ENCODE measurements at regions not wholly inside any gene's neighbourhood (a gene's known extent, or its start where the extent isn't known, plus 50 kb on each side); places are given as distances from the start of the nearest gene placed in this dataset.

DNA sequence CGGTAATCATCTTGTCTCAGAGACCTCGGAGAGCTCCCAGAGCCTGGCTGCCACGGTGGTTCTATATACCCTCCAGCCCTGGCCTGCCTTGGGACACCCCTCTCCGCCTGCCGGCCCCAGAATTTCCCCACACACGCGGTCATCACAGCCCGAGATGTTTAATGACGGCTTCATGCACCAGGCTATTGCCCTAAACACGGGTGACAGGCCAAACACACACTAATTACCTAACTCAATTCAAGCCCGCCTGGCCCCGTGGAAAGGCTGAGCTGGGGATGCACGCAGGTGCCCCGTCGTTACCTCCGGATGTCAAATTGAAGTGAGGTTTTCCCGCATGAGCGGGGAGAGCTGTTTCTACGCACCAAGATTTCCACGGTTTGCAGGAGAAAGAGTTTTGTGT, 72.9 kb upstream of the PPP2R3B start (continued):
- TF ChIP-seq ATF3 (IDR thresholded peaks at IDR 0.05; ENCODE audit: insufficient read depth, low read depth, low read length) (no peak), TAF7 (optimal IDR thresholded peaks at IDR 0.05; ENCODE audit: borderline replicate concordance, low read depth, low read length) (no peak)
